ENCODE measurements at regions not wholly inside any gene's neighbourhood (a gene's known extent, or its start where the extent isn't known, plus 50 kb on each side); places are given as distances from the start of the nearest gene placed in this dataset.

DNA sequence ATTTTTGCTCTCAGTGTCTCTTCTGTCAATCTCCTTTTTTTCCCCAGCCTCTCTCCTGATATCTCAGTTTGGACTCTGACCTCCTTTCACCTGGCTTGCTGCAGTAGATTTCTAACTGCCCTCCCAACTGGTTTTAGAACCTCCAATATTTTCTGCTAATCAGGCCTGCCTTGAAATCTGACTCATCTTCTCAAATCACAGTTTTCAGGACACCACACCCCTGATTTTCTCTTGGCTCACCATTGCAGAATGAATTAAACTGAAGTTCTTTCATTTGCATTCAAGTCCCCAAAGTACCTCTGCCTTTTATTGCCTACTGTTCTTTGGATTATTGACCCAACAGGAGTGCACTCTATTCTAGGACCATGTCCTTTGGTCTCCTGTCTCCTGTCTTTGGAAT lies 310.4 kb upstream of the TRPC7 start:
- H3K27me3 Mint-ChIP-seq (ENCODE audit: insufficient read depth, low read depth, poor library complexity): no peaks in the 10 kb centered on the region
- H3K36me3 Mint-ChIP-seq (ENCODE audit: low read depth): peaks cover 16% of the 10 kb centered on the region
- no peaks in the 10 kb centered on the region for H3K27me3 ChIP-seq (ENCODE audit: insufficient read depth)
- ATAC-seq (no peak), DNase-seq (ENCODE audit: low spot score) (no peak)
- no peak for TF ChIP-seq JUNB (IDR thresholded peaks at IDR 0.05; ENCODE audit: unreplicated experiment)
- TF ChIP-seq CTCF (conservative IDR thresholded peaks at IDR 0.05; ENCODE audit: low read depth in 2 of 2): no peak
- TF ChIP-seq, protein P1, sequence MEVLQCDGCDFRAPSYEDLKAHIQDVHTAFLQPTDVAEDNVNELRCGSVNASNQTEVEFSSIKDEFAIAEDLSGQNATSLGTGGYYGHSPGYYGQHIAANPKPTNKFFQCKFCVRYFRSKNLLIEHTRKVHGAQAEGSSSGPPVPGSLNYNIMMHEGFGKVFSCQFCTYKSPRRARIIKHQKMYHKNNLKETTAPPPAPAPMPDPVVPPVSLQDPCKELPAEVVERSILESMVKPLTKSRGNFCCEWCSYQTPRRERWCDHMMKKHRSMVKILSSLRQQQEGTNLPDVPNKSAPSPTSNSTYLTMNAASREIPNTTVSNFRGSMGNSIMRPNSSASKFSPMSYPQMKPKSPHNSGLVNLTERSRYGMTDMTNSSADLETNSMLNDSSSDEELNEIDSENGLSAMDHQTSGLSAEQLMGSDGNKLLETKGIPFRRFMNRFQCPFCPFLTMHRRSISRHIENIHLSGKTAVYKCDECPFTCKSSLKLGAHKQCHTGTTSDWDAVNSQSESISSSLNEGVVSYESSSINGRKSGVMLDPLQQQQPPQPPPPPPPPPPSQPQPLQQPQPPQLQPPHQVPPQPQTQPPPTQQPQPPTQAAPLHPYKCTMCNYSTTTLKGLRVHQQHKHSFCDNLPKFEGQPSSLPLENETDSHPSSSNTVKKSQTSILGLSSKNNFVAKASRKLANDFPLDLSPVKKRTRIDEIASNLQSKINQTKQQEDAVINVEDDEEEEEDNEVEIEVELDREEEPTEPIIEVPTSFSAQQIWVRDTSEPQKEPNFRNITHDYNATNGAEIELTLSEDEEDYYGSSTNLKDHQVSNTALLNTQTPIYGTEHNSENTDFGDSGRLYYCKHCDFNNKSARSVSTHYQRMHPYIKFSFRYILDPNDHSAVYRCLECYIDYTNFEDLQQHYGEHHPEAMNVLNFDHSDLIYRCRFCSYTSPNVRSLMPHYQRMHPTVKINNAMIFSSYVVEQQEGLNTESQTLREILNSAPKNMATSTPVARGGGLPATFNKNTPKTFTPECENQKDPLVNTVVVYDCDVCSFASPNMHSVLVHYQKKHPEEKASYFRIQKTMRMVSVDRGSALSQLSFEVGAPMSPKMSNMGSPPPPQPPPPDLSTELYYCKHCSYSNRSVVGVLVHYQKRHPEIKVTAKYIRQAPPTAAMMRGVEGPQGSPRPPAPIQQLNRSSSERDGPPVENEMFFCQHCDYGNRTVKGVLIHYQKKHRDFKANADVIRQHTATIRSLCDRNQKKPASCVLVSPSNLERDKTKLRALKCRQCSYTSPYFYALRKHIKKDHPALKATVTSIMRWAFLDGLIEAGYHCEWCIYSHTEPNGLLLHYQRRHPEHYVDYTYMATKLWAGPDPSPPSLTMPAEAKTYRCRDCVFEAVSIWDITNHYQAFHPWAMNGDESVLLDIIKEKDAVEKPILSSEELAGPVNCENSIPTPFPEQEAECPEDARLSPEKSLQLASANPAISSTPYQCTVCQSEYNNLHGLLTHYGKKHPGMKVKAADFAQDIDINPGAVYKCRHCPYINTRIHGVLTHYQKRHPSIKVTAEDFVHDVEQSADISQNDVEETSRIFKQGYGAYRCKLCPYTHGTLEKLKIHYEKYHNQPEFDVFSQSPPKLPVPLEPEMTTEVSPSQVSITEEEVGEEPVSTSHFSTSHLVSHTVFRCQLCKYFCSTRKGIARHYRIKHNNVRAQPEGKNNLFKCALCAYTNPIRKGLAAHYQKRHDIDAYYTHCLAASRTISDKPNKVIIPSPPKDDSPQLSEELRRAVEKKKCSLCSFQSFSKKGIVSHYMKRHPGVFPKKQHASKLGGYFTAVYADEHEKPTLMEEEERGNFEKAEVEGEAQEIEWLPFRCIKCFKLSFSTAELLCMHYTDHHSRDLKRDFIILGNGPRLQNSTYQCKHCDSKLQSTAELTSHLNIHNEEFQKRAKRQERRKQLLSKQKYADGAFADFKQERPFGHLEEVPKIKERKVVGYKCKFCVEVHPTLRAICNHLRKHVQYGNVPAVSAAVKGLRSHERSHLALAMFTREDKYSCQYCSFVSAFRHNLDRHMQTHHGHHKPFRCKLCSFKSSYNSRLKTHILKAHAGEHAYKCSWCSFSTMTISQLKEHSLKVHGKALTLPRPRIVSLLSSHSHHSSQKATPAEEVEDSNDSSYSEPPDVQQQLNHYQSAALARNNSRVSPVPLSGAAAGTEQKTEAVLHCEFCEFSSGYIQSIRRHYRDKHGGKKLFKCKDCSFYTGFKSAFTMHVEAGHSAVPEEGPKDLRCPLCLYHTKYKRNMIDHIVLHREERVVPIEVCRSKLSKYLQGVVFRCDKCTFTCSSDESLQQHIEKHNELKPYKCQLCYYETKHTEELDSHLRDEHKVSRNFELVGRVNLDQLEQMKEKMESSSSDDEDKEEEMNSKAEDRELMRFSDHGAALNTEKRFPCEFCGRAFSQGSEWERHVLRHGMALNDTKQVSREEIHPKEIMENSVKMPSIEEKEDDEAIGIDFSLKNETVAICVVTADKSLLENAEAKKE (CRISPR knock-in tag; IDR thresholded peaks at IDR 0.05): no peak
- TF ChIP-seq CREB1 (CRISPR knock-in tag; IDR thresholded peaks at IDR 0.05; ENCODE audit: low read depth): no peak
- TF ChIP-seq EZH2phosphoT487 (IDR thresholded peaks at IDR 0.05; ENCODE audit: unreplicated experiment): no peak
- no peak for TF ChIP-seq STAT1 (IDR thresholded peaks at IDR 0.05; ENCODE audit: unreplicated experiment)
- TF ChIP-seq ZNF331 (CRISPR knock-in tag; IDR thresholded peaks at IDR 0.05; ENCODE audit: low read depth): no peak
- no peak for TF ChIP-seq EZH2 (IDR thresholded peaks at IDR 0.05; ENCODE audit: low read depth, unreplicated experiment)
- TF ChIP-seq, protein P2, sequence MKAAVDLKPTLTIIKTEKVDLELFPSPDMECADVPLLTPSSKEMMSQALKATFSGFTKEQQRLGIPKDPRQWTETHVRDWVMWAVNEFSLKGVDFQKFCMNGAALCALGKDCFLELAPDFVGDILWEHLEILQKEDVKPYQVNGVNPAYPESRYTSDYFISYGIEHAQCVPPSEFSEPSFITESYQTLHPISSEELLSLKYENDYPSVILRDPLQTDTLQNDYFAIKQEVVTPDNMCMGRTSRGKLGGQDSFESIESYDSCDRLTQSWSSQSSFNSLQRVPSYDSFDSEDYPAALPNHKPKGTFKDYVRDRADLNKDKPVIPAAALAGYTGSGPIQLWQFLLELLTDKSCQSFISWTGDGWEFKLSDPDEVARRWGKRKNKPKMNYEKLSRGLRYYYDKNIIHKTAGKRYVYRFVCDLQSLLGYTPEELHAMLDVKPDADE (IDR thresholded peaks at IDR 0.05): no peak
- TF ChIP-seq POLR2AphosphoS5 (IDR thresholded peaks at IDR 0.05; ENCODE audit: low read depth): no peak
- TF ChIP-seq, protein P3, sequence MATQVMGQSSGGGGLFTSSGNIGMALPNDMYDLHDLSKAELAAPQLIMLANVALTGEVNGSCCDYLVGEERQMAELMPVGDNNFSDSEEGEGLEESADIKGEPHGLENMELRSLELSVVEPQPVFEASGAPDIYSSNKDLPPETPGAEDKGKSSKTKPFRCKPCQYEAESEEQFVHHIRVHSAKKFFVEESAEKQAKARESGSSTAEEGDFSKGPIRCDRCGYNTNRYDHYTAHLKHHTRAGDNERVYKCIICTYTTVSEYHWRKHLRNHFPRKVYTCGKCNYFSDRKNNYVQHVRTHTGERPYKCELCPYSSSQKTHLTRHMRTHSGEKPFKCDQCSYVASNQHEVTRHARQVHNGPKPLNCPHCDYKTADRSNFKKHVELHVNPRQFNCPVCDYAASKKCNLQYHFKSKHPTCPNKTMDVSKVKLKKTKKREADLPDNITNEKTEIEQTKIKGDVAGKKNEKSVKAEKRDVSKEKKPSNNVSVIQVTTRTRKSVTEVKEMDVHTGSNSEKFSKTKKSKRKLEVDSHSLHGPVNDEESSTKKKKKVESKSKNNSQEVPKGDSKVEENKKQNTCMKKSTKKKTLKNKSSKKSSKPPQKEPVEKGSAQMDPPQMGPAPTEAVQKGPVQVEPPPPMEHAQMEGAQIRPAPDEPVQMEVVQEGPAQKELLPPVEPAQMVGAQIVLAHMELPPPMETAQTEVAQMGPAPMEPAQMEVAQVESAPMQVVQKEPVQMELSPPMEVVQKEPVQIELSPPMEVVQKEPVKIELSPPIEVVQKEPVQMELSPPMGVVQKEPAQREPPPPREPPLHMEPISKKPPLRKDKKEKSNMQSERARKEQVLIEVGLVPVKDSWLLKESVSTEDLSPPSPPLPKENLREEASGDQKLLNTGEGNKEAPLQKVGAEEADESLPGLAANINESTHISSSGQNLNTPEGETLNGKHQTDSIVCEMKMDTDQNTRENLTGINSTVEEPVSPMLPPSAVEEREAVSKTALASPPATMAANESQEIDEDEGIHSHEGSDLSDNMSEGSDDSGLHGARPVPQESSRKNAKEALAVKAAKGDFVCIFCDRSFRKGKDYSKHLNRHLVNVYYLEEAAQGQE (IDR thresholded peaks at IDR 0.05; ENCODE audit: unreplicated experiment): no peak
- no peak for TF ChIP-seq ZNF114 (CRISPR knock-in tag; IDR thresholded peaks at IDR 0.05)
- no peak for TF ChIP-seq NANOG (IDR thresholded peaks at IDR 0.05; ENCODE audit: borderline replicate concordance)
- no peaks in the 10 kb centered on the region for H3K9me2 ChIP-seq (ENCODE audit: insufficient read depth)
- no peak overlapping the region for H2AFZ ChIP-seq
- H4K20me1 ChIP-seq (replicated peaks; ENCODE audit: insufficient read depth): no peaks in the 10 kb centered on the region
- H3K27ac Mint-ChIP-seq: no peak overlapping the region
- H3K4me1 Mint-ChIP-seq: peaks cover 13% of the 10 kb centered on the region
- peaks cover 15% of the 10 kb centered on the region for H3K9me3 Mint-ChIP-seq
- no peaks in the 10 kb centered on the region for H3K79me2 ChIP-seq (replicated peaks; ENCODE audit: insufficient read depth)
- no peak overlapping the region for H3K4me2 ChIP-seq
- no peaks in the 10 kb centered on the region for H3F3A ChIP-seq (replicated peaks; ENCODE audit: low read depth)
- no peak overlapping the region for H3K4me3 Mint-ChIP-seq
- peaks cover 8% of the 10 kb centered on the region; the same call in 1 of the 2 replicates for H3K36me3 ChIP-seq (ENCODE audit: insufficient read depth)
- no peak overlapping the region for H3K4me3 ChIP-seq
- H3K4me1 ChIP-seq (ENCODE audit: insufficient read depth): no peaks in the 10 kb centered on the region
- no peak overlapping the region for H3K27ac ChIP-seq (ENCODE audit: low read depth)

All from GM23338 (cell line).